H9 (cell line): ENCODE measurements at regions not wholly inside any gene's neighbourhood (a gene's known extent, or its start where the extent isn't known, plus 50 kb on each side); places are given as distances from the start of the nearest gene placed in this dataset.

Source experiments
- DNase-seq: peaks from one replicate; pipeline ENCODE4 v3.0.0-alpha.2; 2017
- H2AFZ ChIP-seq: one replicate; pipeline ENCODE4 v1.6.1; 2013; ENCODE audit warnings: mild to moderate bottlenecking, low read length, control low read depth, moderate library complexity
- H2AK5ac ChIP-seq: 2 replicates; pipeline ENCODE4 v1.6.1; 2013; ENCODE audit warnings: low read length, control low read depth, mixed read lengths; ENCODE audit not compliant: insufficient read length
- H2BK120ac ChIP-seq: one replicate; pipeline ENCODE4 v1.6.1; 2013; ENCODE audit warnings: low read depth, mild to moderate bottlenecking, low read length, control low read depth, inconsistent platforms; ENCODE audit not compliant: poor library complexity, severe bottlenecking
- H2BK12ac ChIP-seq: 2 replicates; pipeline ENCODE4 v1.6.1; 2013; ENCODE audit warnings: low read length, control low read depth, mixed read lengths, low read depth; ENCODE audit not compliant: insufficient read length
- H2BK15ac ChIP-seq: 2 replicates; pipeline ENCODE4 v1.6.1; 2013; ENCODE audit warnings: low read depth, low read length, control low read depth
- H2BK20ac ChIP-seq: one replicate; pipeline ENCODE4 v1.6.1; 2013; ENCODE audit warnings: low read depth, mild to moderate bottlenecking, low read length, control low read depth, inconsistent platforms; ENCODE audit not compliant: poor library complexity, severe bottlenecking
- H2BK5ac ChIP-seq: 2 replicates; pipeline ENCODE4 v1.6.1; 2013; ENCODE audit warnings: low read length, control low read depth, mixed read lengths; ENCODE audit not compliant: insufficient read length
- H3K14ac ChIP-seq: 2 replicates; pipeline ENCODE4 v1.6.1; 2013; ENCODE audit warnings: low read length, control low read depth; ENCODE audit not compliant: insufficient read depth
- H3K18ac ChIP-seq: 2 replicates; pipeline ENCODE4 v1.6.1; 2013; ENCODE audit warnings: low read depth, mild to moderate bottlenecking, mixed read lengths, low read length, control low read depth; ENCODE audit not compliant: insufficient read length
- H3K23ac ChIP-seq: 2 replicates; pipeline ENCODE4 v1.6.1; 2013; ENCODE audit warnings: low read length, control low read depth, mixed read lengths, low read depth; ENCODE audit not compliant: insufficient read length
- H3K23me2 ChIP-seq: 2 replicates; pipeline ENCODE4 v1.6.1; 2013; ENCODE audit warnings: low read depth, mild to moderate bottlenecking, mixed read lengths, low read length, control low read depth; ENCODE audit not compliant: insufficient read length, poor library complexity, severe bottlenecking
- H3K27ac ChIP-seq: 2 replicates; pipeline ENCODE4 v1.5.1; 2013; ENCODE audit warnings: low read length, control low read depth, mixed read lengths, low read depth; ENCODE audit not compliant: insufficient read length
- H3K27me3 ChIP-seq: 2 replicates; pipeline ENCODE4 v1.6.1; 2013; ENCODE audit warnings: low read length, control low read depth, inconsistent platforms; ENCODE audit not compliant: insufficient read depth
- H3K4ac ChIP-seq: 2 replicates; pipeline ENCODE4 v1.6.1; 2013; ENCODE audit warnings: low read depth, mild to moderate bottlenecking, control low read depth, inconsistent platforms, low read length, moderate library complexity
- H3K4me1 ChIP-seq: 2 replicates; pipeline ENCODE4 v1.6.1; 2013; ENCODE audit warnings: low read length, control low read depth, inconsistent platforms; ENCODE audit not compliant: insufficient read depth
- H3K4me2 ChIP-seq: 2 replicates; pipeline ENCODE4 v1.6.1; 2013; ENCODE audit warnings: low read length, control low read depth, mixed read lengths; ENCODE audit not compliant: insufficient read length, insufficient read depth
- H3K56ac ChIP-seq: 2 replicates; pipeline ENCODE4 v1.6.1; 2013; ENCODE audit warnings: low read depth, mild to moderate bottlenecking, mixed read lengths, low read length, control low read depth; ENCODE audit not compliant: insufficient read length
- H3K79me1 ChIP-seq: 2 replicates; pipeline ENCODE4 v1.6.1; 2013; ENCODE audit warnings: low read depth, mild to moderate bottlenecking, moderate library complexity, low read length, control low read depth, inconsistent platforms; ENCODE audit not compliant: insufficient read depth, poor library complexity, severe bottlenecking
- H3K79me2 ChIP-seq: 2 replicates; pipeline ENCODE4 v1.6.1; 2013; ENCODE audit warnings: low read length, control low read depth, inconsistent platforms; ENCODE audit not compliant: insufficient read depth
- H3K9ac ChIP-seq: 2 replicates; pipeline ENCODE4 v1.6.1; 2013; ENCODE audit warnings: low read length, control low read depth, mixed read lengths; ENCODE audit not compliant: insufficient read length; ENCODE audit errors: extremely low read depth
- H3K9me3 ChIP-seq: one replicate; pipeline ENCODE4 v1.6.1; 2013; ENCODE audit warnings: low read depth, low read length, inconsistent platforms; ENCODE audit not compliant: control insufficient read depth
- H3T11ph ChIP-seq: one replicate; pipeline ENCODE4 v1.6.1; 2013; ENCODE audit warnings: mild to moderate bottlenecking, low read length, control low read depth, inconsistent platforms
- H4K20me1 ChIP-seq: one replicate; pipeline ENCODE4 v1.6.1; 2013; ENCODE audit not compliant: control insufficient read depth, insufficient read length, insufficient read depth
- H4K5ac ChIP-seq: 2 replicates; pipeline ENCODE4 v1.6.1; 2013; ENCODE audit warnings: low read depth, mild to moderate bottlenecking, mixed read lengths, low read length, control low read depth; ENCODE audit not compliant: insufficient read length
- H4K8ac ChIP-seq: replicated peaks from 2 replicates; pipeline ENCODE4 v1.6.1; 2013; ENCODE audit warnings: low read length, control low read depth, mixed read lengths, low read depth; ENCODE audit not compliant: insufficient read length
- H4K91ac ChIP-seq: 2 replicates; pipeline ENCODE4 v1.6.1; 2013; ENCODE audit warnings: low read depth, mild to moderate bottlenecking, moderate library complexity, mixed read lengths, low read length, control low read depth; ENCODE audit not compliant: insufficient read length
- H3K27ac Mint-ChIP-seq, 3 experiments: 2 replicates in 2 of 3; 3 replicates in 1 of 3; pipeline ENCODE4 v1.8.0; 2020 to 2021; ENCODE audit warnings: mixed read lengths in 3 of 3, mild to moderate bottlenecking in 1 of 3, moderate library complexity in 1 of 3
- H3K27me3 Mint-ChIP-seq: 2 replicates; pipeline ENCODE4 v1.8.0; 2021; ENCODE audit warnings: low read depth, mild to moderate bottlenecking, moderate library complexity, mixed read lengths
- H3K36me3 Mint-ChIP-seq, 3 experiments: 2 replicates in 2 of 3; 3 replicates in 1 of 3; pipeline ENCODE4 v1.8.0; 2020 to 2021; ENCODE audit warnings: low read depth in 3 of 3, mixed read lengths in 3 of 3; ENCODE audit not compliant: insufficient read depth in 1 of 3
- H3K4me1 Mint-ChIP-seq, 2 experiments: 2 replicates each; pipeline ENCODE4 v1.8.0; 2020; ENCODE audit warnings: mixed read lengths in 2 of 2
- H3K4me3 Mint-ChIP-seq, 2 experiments: 2 replicates in 1 of 2; 3 replicates in 1 of 2; pipeline ENCODE4 v1.8.0; 2020 to 2021; ENCODE audit warnings: mild to moderate bottlenecking in 2 of 2, mixed read lengths in 2 of 2, moderate library complexity in 1 of 2
- H3K9me3 Mint-ChIP-seq, 2 experiments: 2 replicates in 1 of 2; 3 replicates in 1 of 2; pipeline ENCODE4 v1.8.0; 2020; ENCODE audit warnings: mild to moderate bottlenecking in 2 of 2, mixed read lengths in 2 of 2, moderate library complexity in 1 of 2
- WGBS: extraction: QIAGEN DNeasy Blood & Tissue Kit; methylation state at CpG from one replicate; pipeline ENCODE4 v1.1.7; 2013; ENCODE audit warnings: missing lambda C conversion rate, low lambda C conversion rate, mixed read lengths; ENCODE audit not compliant: insufficient read length; ENCODE audit errors: extremely low coverage; 5-methylcytosine and 5-hydroxymethylcytosine counted together
- TF ChIP-seq, protein P1 (sequence below): fragments of 200-600 bp; sonication (generic); conservative IDR thresholded peaks from 3 replicates; pipeline ENCODE4 v1.8.0; 2021; ENCODE audit warnings: antibody characterized with exemption, mild to moderate bottlenecking

DNA sequence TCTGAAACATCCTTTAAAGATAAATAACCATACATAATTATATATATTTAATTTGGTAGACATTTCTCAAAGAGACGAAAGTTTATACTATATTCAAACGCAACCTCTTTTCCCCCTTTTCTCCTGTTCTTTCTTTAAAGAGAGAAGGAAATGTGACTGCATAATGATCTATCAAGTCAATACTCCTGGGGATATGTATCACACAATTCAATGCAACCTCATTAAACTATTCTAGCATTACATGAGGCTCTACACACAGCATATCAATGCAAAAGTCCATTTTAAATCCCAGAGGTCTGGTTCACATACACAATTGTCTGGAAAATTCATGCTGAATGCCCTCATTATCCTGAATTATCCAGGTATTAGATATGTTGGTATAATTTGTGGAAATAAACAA, 330.7 kb downstream of the LMX1A start:
- H4K8ac ChIP-seq = no peak overlapping the region
- H2AK5ac ChIP-seq = no peak overlapping the region
- no peak overlapping the region for H2BK5ac ChIP-seq
- H3K36me3 Mint-ChIP-seq = peaks cover 3 to 15% (median 12%) of the 10 kb centered on the region in 3 experiments
- H3K23me2 ChIP-seq = no peaks in the 10 kb centered on the region
- H3K4me3 Mint-ChIP-seq = no peak overlapping the region
- H3K14ac ChIP-seq = no peak overlapping the region
- no peak overlapping the region for H3K27ac ChIP-seq
- H3K9me3 ChIP-seq = peaks cover 18% of the 10 kb centered on the region
- no peak overlapping the region for H3K9ac ChIP-seq
- no peak overlapping the region for H3K27ac Mint-ChIP-seq
- peaks cover 24% of the 10 kb centered on the region in 2 experiments for H3K9me3 Mint-ChIP-seq
- no peaks in the 10 kb centered on the region for H3K27me3 Mint-ChIP-seq
- H4K5ac ChIP-seq = no peak overlapping the region
- no peaks in the 10 kb centered on the region for H3K27me3 ChIP-seq
- H3K79me1 ChIP-seq = no peaks in the 10 kb centered on the region
- no peak overlapping the region for H3K18ac ChIP-seq
- TF ChIP-seq, protein P1, sequence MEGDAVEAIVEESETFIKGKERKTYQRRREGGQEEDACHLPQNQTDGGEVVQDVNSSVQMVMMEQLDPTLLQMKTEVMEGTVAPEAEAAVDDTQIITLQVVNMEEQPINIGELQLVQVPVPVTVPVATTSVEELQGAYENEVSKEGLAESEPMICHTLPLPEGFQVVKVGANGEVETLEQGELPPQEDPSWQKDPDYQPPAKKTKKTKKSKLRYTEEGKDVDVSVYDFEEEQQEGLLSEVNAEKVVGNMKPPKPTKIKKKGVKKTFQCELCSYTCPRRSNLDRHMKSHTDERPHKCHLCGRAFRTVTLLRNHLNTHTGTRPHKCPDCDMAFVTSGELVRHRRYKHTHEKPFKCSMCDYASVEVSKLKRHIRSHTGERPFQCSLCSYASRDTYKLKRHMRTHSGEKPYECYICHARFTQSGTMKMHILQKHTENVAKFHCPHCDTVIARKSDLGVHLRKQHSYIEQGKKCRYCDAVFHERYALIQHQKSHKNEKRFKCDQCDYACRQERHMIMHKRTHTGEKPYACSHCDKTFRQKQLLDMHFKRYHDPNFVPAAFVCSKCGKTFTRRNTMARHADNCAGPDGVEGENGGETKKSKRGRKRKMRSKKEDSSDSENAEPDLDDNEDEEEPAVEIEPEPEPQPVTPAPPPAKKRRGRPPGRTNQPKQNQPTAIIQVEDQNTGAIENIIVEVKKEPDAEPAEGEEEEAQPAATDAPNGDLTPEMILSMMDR = no peak
- H3K4ac ChIP-seq = no peak overlapping the region
- H3K56ac ChIP-seq = no peak overlapping the region
- no peak for DNase-seq
- no peak overlapping the region for H2BK20ac ChIP-seq
- no peak overlapping the region for H2BK120ac ChIP-seq
- H3K4me2 ChIP-seq = no peak overlapping the region
- H4K20me1 ChIP-seq = no peaks in the 10 kb centered on the region
- H4K91ac ChIP-seq = no peak overlapping the region
- H2AFZ ChIP-seq = no peak overlapping the region
- no peaks in the 10 kb centered on the region for H3K4me1 ChIP-seq
- H3T11ph ChIP-seq = no peak overlapping the region
- no peak overlapping the region for H2BK15ac ChIP-seq
- no peak overlapping the region for H3K23ac ChIP-seq
- no peaks in the 10 kb centered on the region for H3K79me2 ChIP-seq
- no peaks in the 10 kb centered on the region for H3K4me1 Mint-ChIP-seq
- H2BK12ac ChIP-seq = no peak overlapping the region
- no CpG with 5 or more reads among the region's 2 CpGs for WGBS
